GM12878 (cell line): ENCODE measurements at regions not wholly inside any gene's neighbourhood (a gene's known extent, or its start where the extent isn't known, plus 50 kb on each side); places are given as distances from the start of the nearest gene placed in this dataset.

ENCODE experiments used
- CHD2 ChIP-seq: IDR thresholded peaks from 2 replicates; pipeline ENCODE4 v1.6.1; 2011; ENCODE audit warnings: low read depth, low read length, improper control_type of control experiment, borderline replicate concordance
- CREB1 ChIP-seq: IDR thresholded peaks from 2 replicates; pipeline ENCODE4 v1.6.1; 2012; ENCODE audit warnings: low read depth, mild to moderate bottlenecking, inconsistent platforms
- ETV6 ChIP-seq, 2 experiments: fragments of 450-650 bp in 1 of 2; IDR thresholded peaks in 1 of 2; conservative IDR thresholded peaks in 1 of 2; 2 replicates each; pipeline ENCODE4 v1.6.1; 2014; ENCODE audit warnings: antibody characterized with exemption in 1 of 2, borderline replicate concordance in 1 of 2, low read depth in 1 of 2, mild to moderate bottlenecking in 1 of 2, moderate library complexity in 1 of 2
- HDAC2 ChIP-seq: fragments of 200-600 bp; sonication (generic); IDR thresholded peaks from 2 replicates; pipeline ENCODE4 v1.6.1; 2017
- POLR2A ChIP-seq: IDR thresholded peaks from 2 replicates; pipeline ENCODE4 v1.6.1; 2011; ENCODE audit warnings: low read depth, mild to moderate bottlenecking, low read length
- POLR2AphosphoS5 ChIP-seq: IDR thresholded peaks from 2 replicates; pipeline ENCODE4 v1.6.1; 2011; ENCODE audit warnings: mild to moderate bottlenecking, low read length, inconsistent platforms
- RFX5 ChIP-seq: IDR thresholded peaks from 2 replicates; pipeline ENCODE4 v1.6.1; 2011; ENCODE audit warnings: low read depth, low read length, improper control_type of control experiment
- ZNF274 ChIP-seq: IDR thresholded peaks from one replicate; pipeline ENCODE4 v1.8.0; 2011; ENCODE audit not compliant: insufficient read length, insufficient read depth
- TF ChIP-seq, protein P1 (sequence below), 3 experiments: IDR thresholded peaks in 2 of 3; conservative IDR thresholded peaks in 1 of 3; 2 replicates each; pipeline ENCODE4 v1.5.1; 2011; ENCODE audit warnings: low read depth in 3 of 3, low read length in 3 of 3, mild to moderate bottlenecking in 3 of 3, control low read depth in 2 of 3, moderate library complexity in 2 of 3, inconsistent platforms in 1 of 3, mixed read lengths in 1 of 3; ENCODE audit not compliant: control insufficient read depth in 2 of 3, insufficient read depth in 1 of 3; ENCODE audit errors: extremely low read depth in 1 of 3
- TF ChIP-seq, protein P2 (sequence below): IDR thresholded peaks from 2 replicates; pipeline ENCODE4 v1.6.1; 2011; ENCODE audit warnings: low read depth, low read length, improper control_type of control experiment, borderline replicate concordance
- TF ChIP-seq, protein P3 (sequence below): fragments of 450-650 bp; formaldehyde crosslinking; IDR thresholded peaks from 2 replicates; pipeline ENCODE4 v1.4.0; 2022; ENCODE audit warnings: mild to moderate bottlenecking, moderate library complexity

DNA sequence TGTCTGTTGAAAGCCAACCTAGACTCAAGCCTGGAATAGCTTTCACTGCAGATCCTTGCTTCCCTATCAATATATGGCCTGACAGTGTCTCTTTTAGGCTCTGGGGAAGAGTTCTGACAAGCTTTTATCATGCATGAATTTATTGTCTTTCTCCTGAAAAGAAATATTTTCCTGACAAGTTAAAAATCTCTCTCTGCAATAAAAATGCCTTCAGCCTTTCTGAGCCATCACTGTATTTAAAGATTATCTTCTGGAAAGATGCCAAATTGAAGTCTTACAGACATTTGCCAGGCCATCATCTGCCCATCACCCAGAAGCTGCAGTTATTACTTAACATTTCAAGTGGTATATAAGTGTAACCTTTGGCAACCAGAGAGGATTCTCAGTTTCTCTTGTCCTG is 88.1 kb upstream of the HTR1A start:
- TF ChIP-seq ZNF274 (no peak), CREB1 (no peak), POLR2A (no peak), RFX5 (no peak), ETV6 (conservative IDR thresholded peaks at IDR 0.05 in 1 of 2, IDR thresholded peaks at IDR 0.05 in 1 of 2; ENCODE audit: borderline replicate concordance in 1 of 2, low read depth in 1 of 2) (no peak), POLR2AphosphoS5 (no peak), HDAC2 (no peak), CHD2 (no peak)
- TF ChIP-seq, protein P1, sequence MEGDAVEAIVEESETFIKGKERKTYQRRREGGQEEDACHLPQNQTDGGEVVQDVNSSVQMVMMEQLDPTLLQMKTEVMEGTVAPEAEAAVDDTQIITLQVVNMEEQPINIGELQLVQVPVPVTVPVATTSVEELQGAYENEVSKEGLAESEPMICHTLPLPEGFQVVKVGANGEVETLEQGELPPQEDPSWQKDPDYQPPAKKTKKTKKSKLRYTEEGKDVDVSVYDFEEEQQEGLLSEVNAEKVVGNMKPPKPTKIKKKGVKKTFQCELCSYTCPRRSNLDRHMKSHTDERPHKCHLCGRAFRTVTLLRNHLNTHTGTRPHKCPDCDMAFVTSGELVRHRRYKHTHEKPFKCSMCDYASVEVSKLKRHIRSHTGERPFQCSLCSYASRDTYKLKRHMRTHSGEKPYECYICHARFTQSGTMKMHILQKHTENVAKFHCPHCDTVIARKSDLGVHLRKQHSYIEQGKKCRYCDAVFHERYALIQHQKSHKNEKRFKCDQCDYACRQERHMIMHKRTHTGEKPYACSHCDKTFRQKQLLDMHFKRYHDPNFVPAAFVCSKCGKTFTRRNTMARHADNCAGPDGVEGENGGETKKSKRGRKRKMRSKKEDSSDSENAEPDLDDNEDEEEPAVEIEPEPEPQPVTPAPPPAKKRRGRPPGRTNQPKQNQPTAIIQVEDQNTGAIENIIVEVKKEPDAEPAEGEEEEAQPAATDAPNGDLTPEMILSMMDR (IDR thresholded peaks at IDR 0.05 in 2 of 3, conservative IDR thresholded peaks at IDR 0.05 in 1 of 3; ENCODE audit: control insufficient read depth in 2 of 3, extremely low read depth in 1 of 3, insufficient read depth in 1 of 3, low read depth in 3 of 3, low read length in 3 of 3) = no peak
- TF ChIP-seq, protein P2, sequence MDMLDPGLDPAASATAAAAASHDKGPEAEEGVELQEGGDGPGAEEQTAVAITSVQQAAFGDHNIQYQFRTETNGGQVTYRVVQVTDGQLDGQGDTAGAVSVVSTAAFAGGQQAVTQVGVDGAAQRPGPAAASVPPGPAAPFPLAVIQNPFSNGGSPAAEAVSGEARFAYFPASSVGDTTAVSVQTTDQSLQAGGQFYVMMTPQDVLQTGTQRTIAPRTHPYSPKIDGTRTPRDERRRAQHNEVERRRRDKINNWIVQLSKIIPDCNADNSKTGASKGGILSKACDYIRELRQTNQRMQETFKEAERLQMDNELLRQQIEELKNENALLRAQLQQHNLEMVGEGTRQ = no peak
- TF ChIP-seq, protein P3, sequence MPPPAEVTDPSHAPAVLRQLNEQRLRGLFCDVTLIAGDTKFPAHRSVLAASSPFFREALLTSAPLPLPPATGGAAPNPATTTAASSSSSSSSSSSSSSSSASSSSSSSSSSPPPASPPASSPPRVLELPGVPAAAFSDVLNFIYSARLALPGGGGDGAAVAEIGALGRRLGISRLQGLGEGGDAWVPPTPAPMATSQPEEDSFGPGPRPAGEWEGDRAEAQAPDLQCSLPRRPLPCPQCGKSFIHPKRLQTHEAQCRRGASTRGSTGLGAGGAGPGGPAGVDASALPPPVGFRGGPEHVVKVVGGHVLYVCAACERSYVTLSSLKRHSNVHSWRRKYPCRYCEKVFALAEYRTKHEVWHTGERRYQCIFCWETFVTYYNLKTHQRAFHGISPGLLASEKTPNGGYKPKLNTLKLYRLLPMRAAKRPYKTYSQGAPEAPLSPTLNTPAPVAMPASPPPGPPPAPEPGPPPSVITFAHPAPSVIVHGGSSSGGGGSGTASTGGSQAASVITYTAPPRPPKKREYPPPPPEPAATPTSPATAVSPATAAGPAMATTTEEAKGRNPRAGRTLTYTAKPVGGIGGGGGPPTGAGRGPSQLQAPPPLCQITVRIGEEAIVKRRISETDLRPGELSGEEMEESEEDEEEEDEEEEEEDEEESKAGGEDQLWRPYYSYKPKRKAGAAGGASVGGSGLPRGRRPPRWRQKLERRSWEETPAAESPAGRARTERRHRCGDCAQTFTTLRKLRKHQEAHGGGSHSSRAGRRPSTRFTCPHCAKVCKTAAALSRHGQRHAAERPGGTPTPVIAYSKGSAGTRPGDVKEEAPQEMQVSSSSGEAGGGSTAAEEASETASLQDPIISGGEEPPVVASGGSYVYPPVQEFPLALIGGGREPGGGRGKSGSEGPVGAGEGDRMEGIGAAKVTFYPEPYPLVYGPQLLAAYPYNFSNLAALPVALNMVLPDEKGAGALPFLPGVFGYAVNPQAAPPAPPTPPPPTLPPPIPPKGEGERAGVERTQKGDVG (CRISPR knock-in tag) = no peak
